ENCODE measurements at regions not wholly inside any gene's neighbourhood (a gene's known extent, or its start where the extent isn't known, plus 50 kb on each side); places are given as distances from the start of the nearest gene placed in this dataset.

GRCh38 chr1:87953732-87954344 is 625.2 kb downstream of the LMO4 start:
- peak; percentile 89 for FAIRE-seq
- ChIA-PET SMC1A (ENCODE audit: uncharacterized antibody, unreplicated experiment) (interaction anchor here (0.7 to 2.8 kb wide), 25 partner anchors 9 to 822 kb away, joined by 3 to 30 read pairs (median 4); partner anchors contain the start of gene LMO4), RAD21 (ENCODE audit: unreplicated experiment) (interaction anchor here (0.6 to 2.3 kb wide), 12 partner anchors 12 to 661 kb away, joined by 3 to 26 read pairs (median 4); no protein-coding TSS in a partner anchor), POLR2A (no interaction called here), CTCF (interaction anchor here (0.5 to 4.1 kb wide), 34 partner anchors 9 to 1022 kb away, joined by 3 to 70 read pairs (median 4); no protein-coding TSS in a partner anchor)
- Histone ChIP-seq H3K9me3 (replicated peaks; ENCODE audit: control insufficient read depth, insufficient read depth, low read length) (no peaks in the 10 kb centered on the region), H3K4me1 (ENCODE audit: control insufficient read depth, insufficient read depth, low read length) (no peaks in the 10 kb centered on the region), H4K20me1 (ENCODE audit: control insufficient read depth, insufficient read depth) (no peaks in the 10 kb centered on the region), H3K79me2 (ENCODE audit: control insufficient read depth, insufficient read depth, low read length) (no peaks in the 10 kb centered on the region), H3K27ac (ENCODE audit: control insufficient read depth, insufficient read depth) (no peak overlapping the region), H3K27me3 (replicated peaks in 1 of 2; ENCODE audit: control insufficient read depth in 2 of 2, insufficient read depth in 2 of 2, low read length in 1 of 2) (no peaks in the 10 kb centered on the region; a peak in 1 of 4 replicates), H3K9ac (ENCODE audit: control insufficient read depth, insufficient read depth, low read length) (no peak overlapping the region), H2AFZ (ENCODE audit: control insufficient read depth, low read depth, low read length) (no peak overlapping the region), H3K4me2 (ENCODE audit: control insufficient read depth, insufficient read depth) (no peak overlapping the region), H3K4me3 (no peak overlapping the region), H3K36me3 (ENCODE audit: control insufficient read depth in 2 of 2, insufficient read depth in 2 of 2, low read length in 1 of 2) (no peaks in the 10 kb centered on the region)
- in situ Hi-C loops (cut with MboI) = loop anchor here (5.0 to 10.0 kb wide), 3 partner anchors 627 to 819 kb away; partner anchors contain the start of gene LMO4
- peak; percentile 95 for ATAC-seq
- intact Hi-C loops (cut with micrococcal nuclease; ENCODE audit: unreplicated experiment) = loop anchor here (1.0 to 5.0 kb wide), 5 partner anchors 167 to 822 kb away; no protein-coding TSS in a partner anchor
- TF ChIP-seq YY1 (IDR thresholded peaks at IDR 0.05; ENCODE audit: low read depth, low read length) (peak; percentile 59; the same call in 1 of the 2 replicates), ASH2L (IDR thresholded peaks at IDR 0.05; ENCODE audit: borderline replicate concordance, low read depth) (no peak), RAD21 (IDR thresholded peaks at IDR 0.05; ENCODE audit: insufficient read depth, low read depth, low read length) (peak; percentile 89), SMC3 (IDR thresholded peaks at IDR 0.05; ENCODE audit: borderline replicate concordance, low read length) (peak; percentile 92)
- TF ChIP-seq, protein P1, sequence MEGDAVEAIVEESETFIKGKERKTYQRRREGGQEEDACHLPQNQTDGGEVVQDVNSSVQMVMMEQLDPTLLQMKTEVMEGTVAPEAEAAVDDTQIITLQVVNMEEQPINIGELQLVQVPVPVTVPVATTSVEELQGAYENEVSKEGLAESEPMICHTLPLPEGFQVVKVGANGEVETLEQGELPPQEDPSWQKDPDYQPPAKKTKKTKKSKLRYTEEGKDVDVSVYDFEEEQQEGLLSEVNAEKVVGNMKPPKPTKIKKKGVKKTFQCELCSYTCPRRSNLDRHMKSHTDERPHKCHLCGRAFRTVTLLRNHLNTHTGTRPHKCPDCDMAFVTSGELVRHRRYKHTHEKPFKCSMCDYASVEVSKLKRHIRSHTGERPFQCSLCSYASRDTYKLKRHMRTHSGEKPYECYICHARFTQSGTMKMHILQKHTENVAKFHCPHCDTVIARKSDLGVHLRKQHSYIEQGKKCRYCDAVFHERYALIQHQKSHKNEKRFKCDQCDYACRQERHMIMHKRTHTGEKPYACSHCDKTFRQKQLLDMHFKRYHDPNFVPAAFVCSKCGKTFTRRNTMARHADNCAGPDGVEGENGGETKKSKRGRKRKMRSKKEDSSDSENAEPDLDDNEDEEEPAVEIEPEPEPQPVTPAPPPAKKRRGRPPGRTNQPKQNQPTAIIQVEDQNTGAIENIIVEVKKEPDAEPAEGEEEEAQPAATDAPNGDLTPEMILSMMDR (IDR thresholded peaks at IDR 0.05 in 2 of 3, conservative IDR thresholded peaks at IDR 0.05 in 1 of 3; ENCODE audit: control insufficient read depth in 2 of 3, extremely low read depth in 1 of 3, insufficient read depth in 1 of 3, low read depth in 3 of 3, low read length in 3 of 3) = peak; percentile 75 to 85 (median 76)
- WGBS (ENCODE audit: insufficient coverage, insufficient replicate concordance, low lambda C conversion rate, missing lambda C conversion rate) = 0% methylated on average over 3 of the region's 3 CpGs
- BruUV-seq (replicated peaks) = no TSS peak
- no peak for DNase-seq (ENCODE audit: low read depth, low spot score)

Measured in GM12878 (cell line).